ENCODE measurements at regions not wholly inside any gene's neighbourhood (a gene's known extent, or its start where the extent isn't known, plus 50 kb on each side); places are given as distances from the start of the nearest gene placed in this dataset.

DNA sequence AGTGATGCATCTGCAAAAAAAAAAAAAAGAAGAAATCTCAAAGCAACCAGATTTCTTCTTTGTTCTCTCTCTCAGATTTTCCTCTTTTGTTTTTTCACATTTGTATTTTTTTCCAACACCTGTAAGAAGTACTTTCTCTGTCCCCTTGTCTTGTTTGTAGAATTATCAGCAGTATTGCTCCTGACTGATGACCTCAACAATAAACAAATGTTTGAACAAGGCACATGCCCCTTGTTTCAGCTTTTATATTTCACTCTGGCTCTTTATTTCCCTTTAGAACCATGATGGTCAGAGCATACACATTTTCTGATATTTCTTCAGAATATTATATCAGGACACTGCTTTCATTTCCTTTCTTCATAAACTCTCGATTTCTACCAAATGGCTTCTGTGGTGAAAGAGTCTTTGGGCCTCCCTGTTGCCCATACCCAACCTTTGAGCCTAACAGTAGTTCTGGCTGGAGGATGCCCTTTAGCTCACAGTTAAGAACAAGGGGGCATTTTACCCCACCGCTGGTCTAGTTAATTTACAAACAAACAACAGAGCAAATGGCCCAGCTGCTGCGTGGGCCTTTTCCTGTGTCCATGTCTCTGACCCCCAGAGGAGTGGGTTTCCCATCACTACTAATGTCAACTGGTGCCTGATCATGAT lies 142.5 kb upstream of the SMAD1 start:
- TF ChIP-seq, protein P1, sequence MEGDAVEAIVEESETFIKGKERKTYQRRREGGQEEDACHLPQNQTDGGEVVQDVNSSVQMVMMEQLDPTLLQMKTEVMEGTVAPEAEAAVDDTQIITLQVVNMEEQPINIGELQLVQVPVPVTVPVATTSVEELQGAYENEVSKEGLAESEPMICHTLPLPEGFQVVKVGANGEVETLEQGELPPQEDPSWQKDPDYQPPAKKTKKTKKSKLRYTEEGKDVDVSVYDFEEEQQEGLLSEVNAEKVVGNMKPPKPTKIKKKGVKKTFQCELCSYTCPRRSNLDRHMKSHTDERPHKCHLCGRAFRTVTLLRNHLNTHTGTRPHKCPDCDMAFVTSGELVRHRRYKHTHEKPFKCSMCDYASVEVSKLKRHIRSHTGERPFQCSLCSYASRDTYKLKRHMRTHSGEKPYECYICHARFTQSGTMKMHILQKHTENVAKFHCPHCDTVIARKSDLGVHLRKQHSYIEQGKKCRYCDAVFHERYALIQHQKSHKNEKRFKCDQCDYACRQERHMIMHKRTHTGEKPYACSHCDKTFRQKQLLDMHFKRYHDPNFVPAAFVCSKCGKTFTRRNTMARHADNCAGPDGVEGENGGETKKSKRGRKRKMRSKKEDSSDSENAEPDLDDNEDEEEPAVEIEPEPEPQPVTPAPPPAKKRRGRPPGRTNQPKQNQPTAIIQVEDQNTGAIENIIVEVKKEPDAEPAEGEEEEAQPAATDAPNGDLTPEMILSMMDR (IDR thresholded peaks at IDR 0.05 in 8 of 11, conservative IDR thresholded peaks at IDR 0.05 in 3 of 11): no peak
- no peak for TF ChIP-seq POLR2A (IDR thresholded peaks at IDR 0.05)
